Coronary artery (tissue), 2 donors: ENCODE measurements at regions not wholly inside any gene's neighbourhood (a gene's known extent, or its start where the extent isn't known, plus 50 kb on each side); places are given as distances from the start of the nearest gene placed in this dataset.

Experiments
- DNase-seq: peaks from one replicate; pipeline ENCODE4 v3.0.0-alpha.2; 2017; ENCODE audit warnings: low spot score
- H3K27ac ChIP-seq, 2 donors: fragments of 200-600 bp; sonication (generic); one replicate each; pipeline ENCODE4 v1.5.1; 2016 to 2019
- H3K4me3 ChIP-seq: fragments of 200-600 bp; sonication (generic); 2 replicates; pipeline ENCODE4 v1.5.1; 2016; ENCODE audit warnings: mild to moderate bottlenecking, moderate library complexity
- CTCF ChIP-seq: fragments of 200-600 bp; sonication (generic); IDR thresholded peaks from one replicate; pipeline ENCODE4 v1.5.1; 2019; ENCODE audit warnings: antibody characterized with exemption

GRCh38 chr3:65118912-65119499 lies 431.2 kb upstream of the ADAMTS9 start:
- no peak for TF ChIP-seq CTCF
- no peak for DNase-seq
- Histone ChIP-seq H3K4me3 (no peak overlapping the region), H3K27ac (no peak overlapping the region)

- Histone ChIP-seq H3K4me3 (no peak overlapping the region), H3K27ac (no peak overlapping the region)
- no peak for DNase-seq
- TF ChIP-seq CTCF, result no peak
Observed at GRCh38 chr3:65114041-65114440, 426.2 kb upstream of the ADAMTS9 start.

GRCh38 chr3:65112751-65113300 lies 425.0 kb upstream of the ADAMTS9 start:
- H3K27ac ChIP-seq, result no peak overlapping the region
- H3K4me3 ChIP-seq, result no peak overlapping the region
- no peak for TF ChIP-seq CTCF
- no peak for DNase-seq

- Histone ChIP-seq H3K27ac (no peak overlapping the region), H3K4me3 (no peak overlapping the region)
- TF ChIP-seq CTCF, result no peak
- DNase-seq, result no peak
Observed at GRCh38 chr3:65110661-65111060, 422.9 kb upstream of the ADAMTS9 start.

- DNase-seq, result no peak
- H3K4me3 ChIP-seq, result no peak overlapping the region
- H3K27ac ChIP-seq, result no peak overlapping the region
- TF ChIP-seq CTCF, result no peak
Observed at GRCh38 chr3:65109966-65110500, 422.2 kb upstream of the ADAMTS9 start.

GRCh38 chr3:65107174-65107573 lies 419.4 kb upstream of the ADAMTS9 start:
- DNase-seq, result no peak
- Histone ChIP-seq H3K27ac (no peak overlapping the region), H3K4me3 (no peak overlapping the region)
- TF ChIP-seq CTCF, result no peak

GRCh38 chr3:65101450-65101849 lies 413.6 kb upstream of the ADAMTS9 start:
- no peak for DNase-seq
- no peak for TF ChIP-seq CTCF
- Histone ChIP-seq H3K4me3 (no peak overlapping the region), H3K27ac (no peak overlapping the region)
